Peyer's patch (tissue), 4 donors: ENCODE measurements at regions not wholly inside any gene's neighbourhood (a gene's known extent, or its start where the extent isn't known, plus 50 kb on each side); places are given as distances from the start of the nearest gene placed in this dataset.

Experiments used
- POLR2A ChIP-seq, 2 donors: fragments of 450-650 bp; IDR thresholded peaks; one replicate each; pipeline ENCODE4 v1.5.1; 2017; ENCODE audit warnings: antibody characterized with exemption in 2 of 2, mild to moderate bottlenecking in 2 of 2, moderate library complexity in 2 of 2
- TF ChIP-seq, protein P1 (sequence below), 6 experiments: fragments of 450-650 bp in 4 of 6; fragments of 200-600 bp in 2 of 6; sonication (generic) in 1 of 6; IDR thresholded peaks; one replicate each; pipeline ENCODE4 v1.5.1; 2017 to 2019; ENCODE audit warnings: antibody characterized with exemption in 6 of 6, mild to moderate bottlenecking in 3 of 6, moderate library complexity in 1 of 6

DNA sequence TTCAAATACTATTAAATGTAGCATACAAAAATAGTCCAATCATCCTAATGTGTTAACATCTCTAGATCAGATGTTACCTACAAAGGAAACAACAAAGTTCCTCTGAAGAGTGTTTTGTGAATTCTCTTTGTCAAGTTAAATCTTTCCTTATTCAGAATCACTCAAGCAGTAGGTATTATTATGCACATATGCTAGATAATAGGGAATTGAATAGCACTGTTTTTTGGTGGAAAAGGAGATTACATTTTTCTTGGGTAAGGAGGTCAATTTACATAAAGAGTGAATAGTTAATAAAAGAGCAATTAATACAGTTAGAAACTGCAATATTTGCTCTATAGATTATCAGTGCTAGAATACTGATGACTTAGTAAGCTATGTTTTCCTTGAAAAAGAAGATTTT lies 130.7 kb downstream of the BTC start:
- TF ChIP-seq, protein P1, sequence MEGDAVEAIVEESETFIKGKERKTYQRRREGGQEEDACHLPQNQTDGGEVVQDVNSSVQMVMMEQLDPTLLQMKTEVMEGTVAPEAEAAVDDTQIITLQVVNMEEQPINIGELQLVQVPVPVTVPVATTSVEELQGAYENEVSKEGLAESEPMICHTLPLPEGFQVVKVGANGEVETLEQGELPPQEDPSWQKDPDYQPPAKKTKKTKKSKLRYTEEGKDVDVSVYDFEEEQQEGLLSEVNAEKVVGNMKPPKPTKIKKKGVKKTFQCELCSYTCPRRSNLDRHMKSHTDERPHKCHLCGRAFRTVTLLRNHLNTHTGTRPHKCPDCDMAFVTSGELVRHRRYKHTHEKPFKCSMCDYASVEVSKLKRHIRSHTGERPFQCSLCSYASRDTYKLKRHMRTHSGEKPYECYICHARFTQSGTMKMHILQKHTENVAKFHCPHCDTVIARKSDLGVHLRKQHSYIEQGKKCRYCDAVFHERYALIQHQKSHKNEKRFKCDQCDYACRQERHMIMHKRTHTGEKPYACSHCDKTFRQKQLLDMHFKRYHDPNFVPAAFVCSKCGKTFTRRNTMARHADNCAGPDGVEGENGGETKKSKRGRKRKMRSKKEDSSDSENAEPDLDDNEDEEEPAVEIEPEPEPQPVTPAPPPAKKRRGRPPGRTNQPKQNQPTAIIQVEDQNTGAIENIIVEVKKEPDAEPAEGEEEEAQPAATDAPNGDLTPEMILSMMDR (IDR thresholded peaks at IDR 0.05) = no peak
- TF ChIP-seq POLR2A (IDR thresholded peaks at IDR 0.05) = no peak
